Frontal cortex (tissue), 3 donors: ENCODE measurements at regions not wholly inside any gene's neighbourhood (a gene's known extent, or its start where the extent isn't known, plus 50 kb on each side); places are given as distances from the start of the nearest gene placed in this dataset.
"Not testable (repeated sequence)": the region's sequence is repeated elsewhere in the genome, so short reads cannot be mapped to it uniquely, and the experiment has no call there.

Experiments used
- DNase-seq, 2 donors: peaks; one replicate each; pipeline ENCODE4 v3.0.0; 2012; ENCODE audit warnings: low spot score in 2 of 2
- FAIRE-seq: peaks from 2 replicates; lab custom pipeline; 2012; peaks lifted over from hg19 to GRCh38; lab: Jason Lieb, UNC
- donor health status: control.
- donor health status: control.
- donor health status: control.

DNA sequence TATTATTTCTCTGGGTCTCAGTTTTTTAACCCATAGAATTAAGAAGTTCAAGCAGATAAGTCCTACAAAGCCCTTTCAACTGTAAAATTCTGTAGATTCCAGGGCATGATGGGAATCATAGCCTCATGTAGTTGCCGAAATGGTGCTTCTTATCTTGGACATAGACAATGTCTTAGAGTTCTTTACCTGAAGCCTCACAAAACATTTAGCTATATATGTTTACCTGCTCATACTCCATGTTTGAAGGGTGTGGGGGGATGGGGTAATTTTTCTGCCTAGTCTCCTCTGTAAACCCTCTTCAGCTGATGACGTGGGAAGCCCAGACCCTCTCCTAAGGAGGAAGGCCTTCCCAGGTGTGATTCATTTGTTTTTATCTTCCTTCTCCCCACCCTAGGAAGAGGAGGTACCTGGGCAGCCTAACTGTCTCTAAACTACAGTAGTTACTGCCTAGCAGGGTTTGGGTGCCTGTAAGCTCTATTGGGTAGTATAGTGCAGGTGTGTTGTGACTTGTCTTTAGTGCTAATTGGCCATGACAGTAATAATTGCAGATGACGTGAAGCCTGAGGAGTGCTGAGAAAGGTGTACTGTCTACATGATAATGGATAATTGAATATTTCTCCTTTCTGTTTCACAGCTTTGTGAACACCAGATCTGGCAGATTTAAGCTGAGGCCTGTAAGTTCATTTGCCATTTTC is 230.8 kb downstream of the TFAP2B start:
- DNase-seq, result no peak
- no peak for FAIRE-seq

DNA sequence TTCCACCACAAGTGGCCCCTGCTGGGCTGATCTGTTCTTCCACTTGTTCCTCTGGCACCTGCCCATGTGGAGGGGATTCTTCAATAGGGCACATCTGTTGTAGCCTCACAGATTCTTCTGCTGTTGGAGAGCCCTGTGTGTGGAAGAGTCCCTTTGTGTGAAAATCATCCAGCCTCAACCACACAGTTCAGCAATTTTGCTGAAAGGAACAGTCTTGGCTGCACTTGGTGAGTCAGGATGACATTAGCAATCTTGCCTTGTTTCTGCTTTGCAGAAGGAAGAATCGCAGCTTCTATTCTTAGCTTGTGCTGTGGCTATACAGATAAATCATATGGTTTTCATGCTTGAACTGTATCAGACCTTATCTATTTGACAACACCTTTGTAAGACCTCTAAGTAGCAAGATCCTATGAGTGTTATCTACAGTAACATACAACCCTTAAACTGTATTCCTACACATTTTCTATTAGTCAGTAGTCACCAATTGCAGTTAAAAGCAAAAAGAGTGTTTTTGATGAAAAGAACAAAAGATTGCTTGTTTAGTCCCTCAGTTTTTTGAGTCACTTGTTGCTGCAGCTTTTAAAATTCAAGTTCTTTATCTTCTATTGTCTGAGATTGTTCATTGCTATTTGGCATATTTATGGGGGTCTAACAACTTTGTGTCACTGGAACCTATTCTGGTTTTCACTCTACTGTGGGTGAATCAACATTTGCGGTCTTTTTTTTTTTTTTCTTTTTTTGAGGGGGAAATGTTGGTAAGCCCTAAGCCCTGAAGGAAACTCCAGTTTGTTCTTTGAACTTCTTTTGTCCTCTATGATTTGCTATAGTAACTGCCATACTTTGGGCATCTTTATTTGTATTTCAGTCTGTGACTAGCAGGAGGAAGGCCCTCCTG is 231.6 kb downstream of the TFAP2B start:
- no peak for FAIRE-seq
- no peak for DNase-seq

DNA sequence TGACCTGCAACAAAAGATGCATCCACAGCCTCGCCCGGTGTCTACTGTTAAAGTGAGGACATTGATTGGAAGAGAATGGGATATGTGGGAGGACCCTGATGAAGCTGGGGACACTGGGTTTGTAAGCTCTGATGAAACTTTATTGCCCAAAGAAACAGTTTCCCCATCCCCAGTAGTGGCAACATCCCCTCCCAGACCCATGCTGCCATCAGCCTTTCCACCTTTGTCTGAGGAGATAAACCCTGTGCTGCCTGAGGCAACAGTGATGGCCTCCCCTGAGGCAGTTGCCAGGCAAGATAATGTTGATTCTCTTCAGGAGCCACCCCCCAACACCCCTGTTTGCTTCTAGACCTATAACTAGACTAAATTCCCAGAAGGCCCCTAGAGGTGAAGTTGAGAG is 234.0 kb downstream of the TFAP2B start:
- not testable (repeated sequence) for DNase-seq, FAIRE-seq

DNA sequence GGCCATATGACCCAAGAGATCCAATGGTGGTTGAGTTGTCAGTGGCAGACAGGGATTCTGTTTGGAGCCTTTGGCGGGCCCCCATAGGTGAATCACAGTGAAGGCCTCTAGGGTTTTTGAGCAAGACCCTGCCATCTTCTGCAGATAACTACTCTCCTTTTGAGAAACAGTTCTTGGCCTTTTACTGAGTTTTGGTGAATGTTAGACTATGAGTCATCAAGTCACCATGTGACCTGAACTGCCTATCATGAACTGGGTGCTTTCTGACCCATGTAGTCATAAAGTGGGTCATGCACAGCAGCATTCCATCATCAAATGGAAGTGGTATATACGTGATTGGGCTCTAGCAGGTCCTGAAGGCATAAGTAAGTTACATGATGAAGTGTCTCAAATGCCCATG is 236.6 kb downstream of the TFAP2B start:
- not testable (repeated sequence) for DNase-seq, FAIRE-seq

DNA sequence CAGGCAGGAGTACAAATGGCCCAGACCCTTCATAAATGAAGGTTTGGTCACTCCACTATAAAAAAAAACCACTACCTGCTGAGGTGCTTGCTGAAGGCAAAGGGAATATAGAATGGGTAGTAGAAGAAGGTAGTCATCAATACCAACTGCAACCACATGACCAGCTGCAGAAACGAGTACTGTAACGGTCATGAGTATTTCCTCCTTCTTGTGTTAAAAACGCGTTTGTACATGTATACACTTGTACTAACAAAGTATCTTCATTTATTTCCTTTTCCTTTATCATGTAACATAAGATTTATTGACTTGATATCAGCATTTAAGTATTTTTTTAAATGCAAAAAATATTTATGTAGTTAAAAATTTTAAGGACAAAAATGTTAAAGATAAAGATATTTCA is 238.6 kb downstream of the TFAP2B start:
- DNase-seq (no peak), FAIRE-seq (no peak)

DNA sequence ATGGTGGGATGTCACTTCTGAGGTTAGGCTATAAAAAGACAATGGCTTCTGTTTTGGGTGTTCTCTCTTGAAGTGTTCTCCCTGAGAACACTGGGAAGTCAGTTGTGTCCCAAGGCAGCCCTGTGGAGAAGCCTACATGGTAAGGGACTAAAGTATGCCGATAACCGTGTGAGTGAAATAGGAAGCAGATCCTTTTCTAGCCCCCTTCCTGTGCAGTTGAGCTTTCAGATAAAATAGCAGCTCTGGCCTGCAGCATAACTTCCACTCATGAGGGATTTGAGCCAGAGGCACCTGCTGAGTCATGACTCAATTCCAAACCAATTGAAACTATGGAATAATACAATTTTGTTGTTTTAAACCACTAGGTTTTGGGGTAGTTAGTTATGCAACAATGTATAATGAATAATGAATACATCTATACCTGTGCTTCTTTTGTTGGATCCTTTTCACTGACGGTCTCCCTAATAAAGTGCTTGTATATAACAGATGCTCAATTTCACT is 241.6 kb downstream of the TFAP2B start:
- DNase-seq (no peak), FAIRE-seq (no peak)

DNA sequence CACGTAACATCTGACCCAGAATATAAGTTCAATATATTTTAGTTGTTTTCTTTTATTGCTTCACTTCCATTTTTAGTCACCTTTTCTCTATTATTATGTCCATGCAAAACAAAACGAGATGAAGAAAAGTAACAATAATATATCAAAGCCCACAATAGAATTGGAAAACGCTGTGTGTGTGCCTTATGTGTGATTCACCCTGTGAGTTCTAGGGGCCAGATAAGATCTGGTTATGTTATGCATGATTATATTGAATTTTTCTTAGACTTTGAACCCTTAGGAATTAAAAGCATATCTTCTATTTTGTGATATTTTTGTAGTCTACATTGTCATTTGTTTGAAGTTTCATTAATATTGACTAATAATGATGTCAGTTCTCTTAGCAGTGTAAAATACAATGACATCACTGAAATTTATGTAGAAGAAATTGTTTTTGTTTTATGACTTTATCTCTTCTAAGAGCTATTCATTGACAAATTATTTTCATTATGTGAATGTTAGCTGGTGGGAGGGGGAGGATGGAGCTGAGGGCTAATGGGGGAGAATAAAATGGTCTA is 243.6 kb downstream of the TFAP2B start:
- no peak for DNase-seq
- FAIRE-seq, result no peak

DNA sequence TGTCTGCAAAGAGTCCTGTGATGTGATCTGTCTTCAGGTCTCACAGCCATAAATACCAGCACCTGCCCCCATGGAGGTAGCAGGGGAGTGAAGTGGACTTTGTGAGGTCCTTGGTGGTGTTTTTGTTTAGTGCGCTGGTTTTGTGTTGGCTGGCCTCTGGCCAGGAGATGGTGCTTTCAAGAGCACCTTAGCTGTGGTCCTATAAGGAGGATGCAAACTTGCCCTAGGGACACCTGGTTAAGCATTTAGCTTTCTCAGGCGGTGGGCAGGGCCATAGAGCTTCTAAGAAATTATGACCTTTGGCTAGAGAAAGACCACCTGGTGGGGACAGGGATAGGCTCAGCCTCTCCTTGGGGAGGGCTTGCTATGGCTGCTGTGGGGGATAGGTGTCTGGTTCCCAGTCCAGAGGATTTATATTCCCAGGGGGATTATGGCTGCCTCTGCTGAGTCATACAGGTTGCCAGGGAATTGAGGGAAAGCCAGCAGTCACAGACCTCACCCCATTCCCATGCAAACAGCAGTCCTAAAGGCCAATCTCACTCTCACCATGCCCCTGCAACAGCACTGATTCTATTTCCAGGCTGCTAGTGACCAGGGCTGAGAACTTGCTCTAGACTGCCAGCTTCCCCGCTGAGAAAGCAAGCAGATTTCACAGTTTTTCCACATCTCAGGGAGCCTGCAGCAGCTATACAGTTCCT is 259.3 kb downstream of the TFAP2B start:
- FAIRE-seq (no peak), DNase-seq (no peak)

DNA sequence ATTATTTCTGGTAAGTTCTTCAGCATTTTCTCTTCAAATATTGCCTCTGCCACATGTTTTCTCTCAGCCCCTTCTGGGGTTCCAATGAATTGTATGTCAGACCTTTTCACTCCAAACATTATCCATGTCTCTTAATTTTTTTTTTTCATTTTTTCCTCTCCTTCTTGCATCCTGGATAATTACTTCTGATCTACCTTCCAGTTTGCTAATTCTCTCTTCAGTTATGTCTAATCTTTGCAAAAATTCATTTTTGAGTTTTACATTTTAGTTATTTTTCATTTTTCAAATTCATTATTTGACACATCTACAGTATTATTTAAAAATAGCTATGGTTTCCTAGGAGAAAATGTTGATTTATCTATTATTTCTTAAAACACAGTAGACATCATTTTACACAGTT is 271.7 kb downstream of the TFAP2B start:
- FAIRE-seq, result no peak
- no peak for DNase-seq

DNA sequence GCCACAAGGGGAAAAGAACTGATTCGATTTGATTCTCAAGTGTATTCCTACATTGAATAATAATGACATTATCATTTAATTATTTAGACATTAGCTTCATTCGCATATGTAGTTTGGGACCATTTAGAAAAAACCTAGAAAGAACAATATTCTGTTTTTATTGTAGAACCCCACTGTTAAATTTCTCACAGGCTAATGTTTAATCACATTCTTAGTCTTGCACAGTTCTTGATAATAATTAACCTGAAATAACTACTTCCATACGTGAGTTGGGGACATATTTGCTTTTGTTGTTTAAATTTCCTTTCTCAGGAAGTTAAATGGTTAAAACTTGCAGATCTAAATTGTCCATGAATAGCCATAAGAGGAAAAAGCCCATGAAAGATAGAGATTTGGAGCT is 275.2 kb downstream of the TFAP2B start:
- DNase-seq (no peak), FAIRE-seq (no peak)

DNA sequence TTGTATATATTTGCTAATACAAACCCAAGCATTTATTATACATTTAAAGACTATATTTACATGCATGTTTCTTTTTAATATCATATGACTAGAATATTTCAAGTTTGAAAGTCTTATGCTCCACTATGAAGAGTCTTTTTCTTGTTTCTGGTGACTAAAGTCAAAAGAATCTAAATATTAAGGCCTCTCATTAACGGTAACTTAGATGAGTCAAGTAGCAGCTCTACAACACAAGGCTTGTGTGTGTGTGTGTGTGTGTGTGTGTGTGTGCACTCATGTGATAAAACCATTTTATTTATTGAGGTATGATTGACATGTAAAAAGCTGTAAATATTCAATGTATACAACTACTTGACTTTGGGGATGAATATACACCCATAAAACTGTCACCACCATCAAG is 275.6 kb downstream of the TFAP2B start:
- FAIRE-seq (no peak), DNase-seq (no peak)

DNA sequence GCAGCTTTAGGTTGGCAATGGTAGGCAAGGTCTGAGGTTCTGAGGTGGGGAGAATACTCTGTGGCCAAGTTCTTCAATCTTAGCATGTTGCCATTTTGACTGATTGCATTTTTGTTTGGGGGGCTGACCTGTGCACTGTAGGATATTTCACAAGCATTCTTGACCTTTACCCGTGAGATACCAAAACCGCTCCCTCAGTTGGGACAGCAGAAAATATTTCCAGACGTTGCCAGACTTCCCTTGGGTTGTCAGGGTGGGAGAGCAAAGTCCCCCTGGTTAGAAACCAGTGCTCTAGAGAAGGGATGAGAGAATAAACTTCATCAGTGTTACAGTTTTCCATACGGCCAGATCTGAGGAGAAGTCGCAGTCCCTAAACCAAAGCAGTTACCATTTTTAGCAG is 279.6 kb downstream of the TFAP2B start:
- FAIRE-seq, result no peak
- DNase-seq, result no peak

DNA sequence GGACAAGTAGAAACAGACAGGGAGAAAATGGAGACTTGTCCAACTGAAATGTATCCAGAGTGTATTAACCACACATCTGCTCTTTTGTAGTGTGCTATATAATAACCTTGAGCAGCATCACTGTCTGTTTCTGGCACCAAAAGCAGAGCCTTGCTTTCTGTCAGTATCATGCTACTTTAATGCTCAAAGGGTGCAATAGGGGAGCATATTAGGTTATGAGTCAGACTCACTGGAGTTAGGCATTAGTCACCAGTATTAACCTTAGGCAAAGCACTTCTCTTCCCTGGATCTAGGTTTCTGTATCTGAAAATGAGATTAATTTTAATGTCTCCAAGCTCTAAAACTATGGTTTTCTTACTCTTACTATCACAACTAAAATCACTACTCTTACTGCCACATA is 280.1 kb downstream of the TFAP2B start:
- no peak for FAIRE-seq
- DNase-seq, result no peak

DNA sequence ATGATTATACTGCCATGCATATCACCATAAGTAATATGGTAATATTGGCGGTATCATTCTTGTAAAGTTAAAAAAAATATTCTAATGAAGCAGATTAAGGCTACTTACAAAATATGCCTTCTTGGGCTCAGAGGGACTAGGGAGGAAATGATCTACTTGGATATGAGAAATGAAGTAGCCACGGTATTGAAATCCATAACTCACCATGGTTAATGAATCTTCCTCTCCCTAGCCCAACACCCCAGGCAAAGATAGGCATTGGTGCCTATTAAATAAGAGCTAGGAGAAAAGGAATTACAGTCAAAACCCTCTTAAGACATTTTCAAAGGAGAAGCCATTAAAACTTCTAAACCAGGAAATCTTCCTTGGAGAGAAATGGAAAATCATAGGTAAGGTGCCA is 280.5 kb downstream of the TFAP2B start:
- no peak for FAIRE-seq
- DNase-seq, result no peak

DNA sequence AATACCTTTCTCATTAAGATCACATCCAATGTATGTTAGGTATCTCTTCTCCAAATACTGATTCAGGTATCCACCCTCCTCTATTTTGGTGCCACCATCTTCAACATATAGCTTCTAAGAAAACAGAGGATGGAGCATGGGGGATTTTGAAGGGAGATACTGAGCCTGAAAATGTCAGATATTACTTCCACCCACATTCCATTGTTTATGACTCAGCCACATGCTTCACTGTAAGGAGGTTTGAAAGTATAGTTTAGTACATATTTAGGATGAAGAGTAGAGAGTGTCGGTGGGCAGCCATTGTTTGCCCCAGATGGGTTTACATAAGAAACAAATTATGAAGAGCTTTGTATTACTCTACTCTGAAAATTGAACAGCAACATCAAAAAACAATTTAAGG is 286.7 kb downstream of the TFAP2B start:
- no peak for FAIRE-seq
- no peak for DNase-seq

DNA sequence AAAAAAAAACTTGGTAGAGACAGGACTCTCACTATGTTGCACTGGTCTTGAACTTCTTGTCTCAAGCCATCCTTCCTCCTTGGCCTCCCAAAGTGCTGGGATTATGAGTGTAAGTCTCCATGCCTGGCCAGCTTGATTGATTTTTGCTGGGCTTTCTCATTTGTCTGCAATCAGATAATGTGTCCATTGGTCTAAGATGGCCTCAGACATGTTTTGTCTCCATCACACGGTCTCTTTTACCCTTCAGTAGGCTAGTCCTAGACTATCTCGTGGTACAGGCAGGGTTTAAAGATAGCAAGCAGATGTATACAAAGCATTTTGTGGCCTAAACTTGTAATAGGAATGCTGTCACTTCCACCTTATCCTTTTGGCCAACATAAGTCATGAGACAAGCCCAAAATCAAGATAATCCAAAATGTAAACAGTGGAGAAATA is 289.1 kb downstream of the TFAP2B start:
- FAIRE-seq, result no peak

DNA sequence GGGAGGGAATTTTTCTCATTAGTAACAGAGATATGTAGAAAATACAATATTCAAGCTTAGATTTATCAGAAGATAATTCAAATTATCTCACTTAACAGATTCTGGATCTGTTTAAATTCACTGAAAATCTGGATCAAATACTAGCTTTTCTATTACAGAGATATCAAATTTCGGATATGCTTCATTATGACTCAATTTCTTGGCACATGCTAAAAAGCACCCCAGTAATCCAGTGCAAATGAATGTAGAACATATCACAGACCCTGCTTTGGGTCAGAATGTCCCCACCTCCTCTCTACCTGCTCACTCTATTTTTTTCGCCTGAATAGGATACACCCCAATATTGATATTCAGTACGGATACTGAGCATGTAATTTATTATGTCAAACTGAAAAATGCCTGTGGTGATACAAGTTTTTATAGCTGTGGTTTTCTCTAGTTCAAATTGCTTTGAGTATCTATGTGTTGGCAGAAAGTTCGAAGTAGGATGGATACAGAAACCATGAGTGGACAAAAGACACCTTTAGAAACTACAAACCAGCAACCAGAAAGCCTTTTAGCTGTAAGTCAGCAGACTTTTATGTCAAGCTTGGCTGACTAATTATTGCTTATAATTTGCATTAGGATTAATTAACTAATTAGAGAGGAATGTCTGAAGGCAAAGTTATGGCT is 290.0 kb downstream of the TFAP2B start:
- FAIRE-seq (no peak), DNase-seq (no peak)

More for the DNA sequence above, 289.1 kb downstream of the TFAP2B start:
- DNase-seq, result no peak

DNA sequence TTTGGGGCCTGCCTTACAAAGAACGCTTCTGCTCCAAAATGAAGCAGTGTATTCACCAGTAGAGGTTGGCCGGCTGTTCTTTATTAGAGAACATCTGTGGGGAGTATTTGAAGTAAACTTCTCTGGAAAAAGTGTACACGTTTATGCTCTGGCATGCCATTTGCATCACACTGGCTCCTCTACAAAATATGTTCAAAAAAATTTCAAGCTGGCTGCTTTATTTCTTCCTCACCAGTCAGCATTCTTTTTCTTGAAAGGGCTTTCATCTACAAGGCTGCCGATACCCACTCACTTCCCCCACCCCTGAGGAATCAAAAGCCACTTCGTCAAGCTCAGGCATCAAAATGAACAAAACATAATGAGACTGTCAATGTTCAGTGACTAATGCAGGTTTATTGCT is 294.1 kb downstream of the TFAP2B start:
- no peak for FAIRE-seq
- no peak for DNase-seq

DNA sequence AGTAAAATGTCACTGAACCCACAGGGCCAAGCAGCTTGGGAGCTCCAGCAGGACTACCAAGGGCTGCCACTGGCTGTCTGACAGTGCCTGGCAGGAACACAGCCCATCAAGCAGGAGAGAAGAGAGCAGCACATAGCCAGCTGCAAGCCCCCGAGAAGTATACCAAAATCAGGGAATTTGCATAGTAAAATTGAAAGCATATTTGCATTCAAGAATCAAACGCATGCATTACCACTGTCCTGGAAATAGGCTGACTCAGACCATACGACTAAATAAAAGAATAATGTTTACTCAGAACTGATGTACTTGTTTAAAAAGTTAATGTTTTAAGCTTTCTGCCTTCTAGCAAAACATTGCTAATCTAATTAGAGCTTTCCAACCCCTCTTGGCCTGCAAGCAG is 298.1 kb downstream of the TFAP2B start:
- FAIRE-seq (no peak), DNase-seq (no peak)

DNA sequence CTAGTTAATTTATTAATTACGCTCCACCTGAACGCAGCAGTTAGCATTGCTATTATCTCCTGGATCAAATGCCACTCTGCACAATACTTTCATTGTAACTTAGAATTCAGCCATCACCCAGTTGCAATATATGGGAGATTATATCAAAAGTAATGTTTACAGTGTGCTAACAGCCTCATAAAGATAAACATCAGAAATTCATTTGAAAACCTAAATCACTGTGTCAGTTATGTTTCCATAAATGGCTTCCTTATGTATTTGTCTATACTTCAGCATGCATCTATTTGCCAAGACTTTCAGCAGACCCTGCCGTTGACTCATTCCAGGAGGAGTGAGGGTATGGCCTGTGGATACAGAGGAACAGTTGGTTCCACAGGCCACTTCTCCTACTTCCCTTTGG is 300.1 kb downstream of the TFAP2B start:
- FAIRE-seq, result no peak
- no peak for DNase-seq
